IPS DF 19.7 (cell line): ENCODE measurements at regions not wholly inside any gene's neighbourhood (a gene's known extent, or its start where the extent isn't known, plus 50 kb on each side); places are given as distances from the start of the nearest gene placed in this dataset.

Experiments used
- DNase-seq: peaks from one replicate; pipeline ENCODE4 v3.0.0-alpha.2; 2013; ENCODE audit warnings: low read depth, low spot score

DNA sequence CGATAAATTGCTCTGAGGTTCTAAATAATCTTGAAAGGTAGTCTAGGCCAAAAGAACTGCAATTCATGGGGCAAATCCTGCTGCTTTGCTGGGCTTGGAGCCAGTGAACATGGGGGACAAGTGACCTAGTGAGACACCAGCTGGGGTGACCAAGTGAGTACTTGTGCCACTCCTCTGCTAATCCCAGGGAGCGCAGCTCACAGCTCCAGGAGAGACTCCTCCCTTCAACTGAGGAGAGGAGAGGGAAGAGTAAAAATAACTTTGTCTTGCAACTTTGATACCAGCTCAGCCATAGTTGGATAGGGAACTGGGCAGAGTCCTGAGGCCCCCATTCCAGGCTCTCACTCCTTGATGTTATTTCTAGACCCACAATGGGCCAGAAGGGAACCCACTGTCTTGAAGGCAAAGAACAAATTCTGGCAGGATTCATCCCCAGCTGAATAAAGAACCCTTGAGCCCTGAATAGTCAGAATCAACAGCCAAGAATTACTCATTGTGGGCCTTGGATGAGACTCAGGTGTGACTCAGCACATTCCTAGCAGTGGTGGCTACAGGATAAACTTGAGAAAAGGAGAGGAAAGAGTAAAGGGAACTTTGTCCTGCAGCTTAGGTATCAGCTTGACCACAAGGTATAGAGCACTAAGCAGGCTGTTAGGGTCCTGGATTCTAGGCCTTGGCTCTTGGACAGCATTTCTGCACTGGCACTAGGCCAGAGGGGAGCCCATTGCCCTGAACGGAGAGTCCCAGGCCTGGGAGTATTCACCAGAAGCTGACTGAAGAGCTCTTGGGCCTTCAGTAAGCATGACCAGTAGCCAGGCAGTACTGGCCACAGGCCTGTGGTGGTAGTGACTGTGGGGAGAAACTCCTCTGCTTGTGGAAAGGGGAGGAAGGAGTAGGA lies 288.3 kb upstream of the CDH18 start:
- no peak for DNase-seq

DNA sequence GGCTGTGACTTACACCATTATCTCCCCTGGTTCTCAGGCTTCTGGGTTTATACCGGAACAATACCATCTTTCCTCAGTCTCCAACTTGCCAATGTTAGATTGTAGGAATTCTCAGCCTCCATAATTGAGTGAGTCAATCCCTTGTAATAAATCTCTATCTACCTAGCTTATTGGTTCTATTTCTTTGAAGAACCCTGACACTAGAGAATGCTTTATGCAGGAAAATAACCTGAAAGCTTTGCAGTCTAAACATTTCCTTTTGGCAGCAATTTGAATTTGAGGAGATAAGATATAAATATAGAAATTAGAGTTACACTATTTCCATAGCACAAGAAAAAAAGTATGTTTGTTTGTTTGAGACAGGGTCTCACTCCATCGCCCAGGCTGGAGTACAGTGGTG lies 278.1 kb upstream of the CDH18 start:
- no peak for DNase-seq

DNA sequence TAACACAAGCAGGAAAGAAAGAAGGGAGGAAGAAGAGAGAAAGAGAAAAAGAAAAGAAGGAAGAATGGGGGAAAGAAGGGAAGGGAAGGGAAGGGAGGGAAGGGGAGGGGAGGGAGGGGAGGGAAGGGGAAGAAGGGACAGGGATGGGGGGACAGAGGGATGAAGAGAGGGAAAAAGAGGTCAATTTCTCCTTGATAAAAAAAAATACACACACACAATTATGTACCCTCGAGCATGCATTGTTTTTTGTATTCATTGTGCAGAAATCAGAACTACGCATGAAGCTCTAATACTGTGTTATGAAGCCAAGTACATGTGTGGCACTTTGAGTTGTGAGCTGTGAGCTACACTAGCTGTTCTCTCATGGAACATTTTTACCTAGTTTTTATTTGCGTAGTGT lies 274.9 kb upstream of the CDH18 start:
- DNase-seq: no peak

DNA sequence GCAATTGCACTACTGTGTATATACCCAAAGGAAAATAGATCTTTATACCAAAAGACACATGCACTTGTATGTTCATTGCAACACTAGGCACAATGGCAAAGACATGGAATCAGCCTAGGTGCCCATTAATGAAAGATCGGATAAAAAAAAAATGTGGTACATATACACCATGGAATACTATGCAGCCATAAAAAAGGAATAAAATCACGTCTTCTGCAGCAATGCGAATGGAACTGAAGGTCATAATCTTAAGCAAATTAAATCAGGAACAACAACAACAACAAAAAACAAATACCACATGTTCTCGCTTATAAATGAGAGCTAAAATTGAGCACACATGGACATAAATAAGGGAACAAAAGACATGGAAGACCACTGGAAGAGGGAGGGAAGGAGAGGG lies 266.7 kb upstream of the CDH18 start:
- DNase-seq: no peak

DNA sequence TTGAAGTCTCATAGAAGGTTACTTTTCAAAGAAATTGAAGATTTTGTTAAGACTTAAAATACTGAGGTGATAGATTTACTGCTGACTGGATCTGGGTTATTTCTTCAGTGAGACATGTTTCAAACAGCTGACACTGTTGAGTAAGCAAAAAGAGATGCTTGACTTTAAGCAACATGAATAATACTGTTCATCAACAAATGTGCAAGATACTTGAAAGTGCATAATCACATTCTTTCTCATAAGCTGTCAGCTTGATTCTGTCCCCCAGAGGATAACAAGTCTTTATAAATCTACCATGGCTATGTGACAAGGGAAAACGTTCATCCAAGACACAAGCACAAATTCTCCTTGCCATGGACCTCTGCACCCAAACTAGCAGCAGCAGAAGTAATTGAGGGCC lies 260.1 kb upstream of the CDH18 start:
- DNase-seq: no peak

DNA sequence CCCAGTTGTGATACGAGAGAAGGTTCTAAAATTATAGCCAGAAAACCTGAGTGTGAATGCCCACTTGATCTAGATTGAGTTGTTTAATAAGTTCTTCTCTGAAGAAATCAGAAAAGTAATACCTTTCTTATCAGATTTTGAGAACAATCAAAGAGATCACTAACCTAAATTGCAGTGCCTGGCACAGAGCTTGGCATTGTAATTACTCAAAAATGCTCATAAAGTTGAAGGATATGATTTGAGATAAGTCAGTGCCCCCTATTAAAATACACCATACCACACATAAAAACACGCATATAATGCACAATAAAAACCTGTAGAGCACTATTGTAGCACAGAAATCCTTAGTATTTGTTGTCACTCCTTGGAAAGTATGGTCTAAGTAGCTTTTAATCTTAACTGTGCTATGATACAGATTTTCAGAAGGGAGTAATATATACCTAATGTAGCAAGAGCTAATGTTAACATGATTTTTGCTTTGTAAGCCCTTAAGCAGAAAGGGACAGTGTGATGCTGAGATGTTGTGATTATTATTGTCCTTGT lies 257.5 kb upstream of the CDH18 start:
- DNase-seq: no peak

DNA sequence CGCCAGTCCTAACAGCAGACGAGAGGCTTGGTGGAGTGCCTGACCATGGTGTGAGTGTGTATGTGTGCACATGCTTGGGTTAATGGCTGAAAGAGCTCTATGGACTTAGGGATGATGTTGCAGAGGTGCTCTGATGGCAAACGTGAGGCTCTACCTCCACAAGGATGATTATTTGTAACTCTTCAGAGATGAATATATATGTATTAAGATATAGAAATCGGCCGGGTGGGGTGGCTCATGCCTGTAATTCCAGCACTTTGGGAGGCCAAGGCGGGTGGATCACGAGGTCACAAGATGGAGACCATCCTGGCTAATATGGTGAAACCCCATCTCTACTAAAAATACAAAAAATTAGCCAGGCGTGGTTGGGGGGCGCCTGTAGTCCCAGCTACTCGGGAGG lies 253.4 kb upstream of the CDH18 start:
- no peak for DNase-seq

DNA sequence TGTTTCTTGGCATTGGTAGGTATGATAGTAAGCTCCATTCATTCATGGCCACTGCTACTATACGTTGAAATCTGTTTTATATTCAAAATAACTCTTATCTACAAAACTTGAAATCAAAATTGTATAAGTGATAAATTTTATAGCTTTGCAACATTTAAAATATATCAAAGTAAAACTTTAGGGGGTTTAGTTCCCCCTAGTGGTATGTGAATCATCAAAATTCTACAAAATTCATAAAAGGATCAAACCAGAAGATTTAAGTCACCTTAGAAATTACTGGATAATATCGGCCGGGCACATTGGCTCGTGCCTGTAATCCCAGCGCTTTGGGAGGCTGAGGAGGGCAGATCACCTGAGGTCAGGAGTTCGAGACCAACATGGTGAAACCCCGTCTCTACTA lies 243.0 kb upstream of the CDH18 start:
- no peak for DNase-seq

DNA sequence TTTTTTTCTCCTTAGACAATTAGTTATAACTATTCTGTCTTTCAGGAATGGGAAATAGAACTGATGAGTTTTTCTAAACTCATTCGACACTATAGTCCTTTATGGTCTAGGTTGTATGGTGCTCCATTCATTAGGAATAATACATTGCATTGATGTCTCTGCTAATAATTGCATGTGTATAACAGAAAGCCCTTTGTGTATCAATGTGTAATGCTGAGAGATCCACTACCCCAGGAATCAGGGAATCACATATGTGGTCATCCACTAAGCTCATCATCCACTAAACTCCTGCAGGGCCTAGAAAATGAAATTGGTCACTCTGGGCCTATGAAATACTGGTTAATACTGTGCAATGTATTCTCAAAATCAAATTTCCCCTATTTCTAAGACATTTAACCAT lies 242.0 kb upstream of the CDH18 start:
- no peak for DNase-seq

DNA sequence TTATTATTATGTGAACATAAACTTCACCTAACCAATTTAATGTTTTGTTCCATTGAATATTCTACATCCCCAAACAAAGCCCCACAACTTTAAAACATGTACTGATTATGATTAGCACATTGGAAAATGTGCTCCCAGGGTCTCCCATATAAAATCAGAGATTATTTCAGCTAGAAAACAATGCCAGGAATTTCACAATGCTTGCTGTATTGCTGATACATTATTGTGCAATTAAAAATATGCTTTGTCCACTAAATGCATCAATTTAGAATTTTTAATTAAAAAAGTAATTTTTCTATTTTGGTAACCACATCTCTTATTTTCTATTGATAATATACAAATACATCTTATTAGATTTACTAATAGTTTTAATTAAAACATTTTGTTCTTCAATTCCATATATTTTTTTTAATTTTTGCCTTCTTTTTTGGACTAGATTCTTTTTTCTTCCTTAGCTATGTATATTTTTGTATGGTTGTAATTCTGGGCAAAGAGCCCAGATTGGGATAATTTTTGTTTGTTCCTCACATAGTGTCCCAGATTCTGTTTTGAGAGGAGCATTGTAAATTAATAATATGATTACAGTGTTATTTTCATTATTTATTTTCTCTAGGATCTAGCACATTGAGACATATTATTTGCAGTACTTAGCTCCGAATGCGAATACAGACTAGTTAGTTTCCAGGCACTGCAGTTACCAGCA lies 241.5 kb upstream of the CDH18 start:
- no peak for DNase-seq

DNA sequence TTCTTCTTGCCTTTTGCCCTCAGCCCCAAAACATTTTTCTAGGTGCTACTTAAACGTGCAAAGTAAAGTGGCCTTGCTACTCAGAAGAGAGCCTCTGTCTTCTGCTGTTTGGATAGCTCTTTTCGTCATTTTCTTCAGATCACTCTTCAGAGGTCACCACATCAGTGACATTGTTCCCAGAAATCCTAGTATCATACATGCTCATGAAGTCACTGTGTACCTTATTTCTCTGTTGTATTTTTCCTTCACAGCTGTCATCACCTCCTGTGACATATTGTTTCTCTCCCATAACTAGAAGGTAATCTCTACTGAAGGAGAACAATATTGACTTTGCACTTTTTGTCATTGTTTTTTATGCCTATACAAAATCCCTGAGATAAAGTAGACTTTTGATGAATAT lies 237.0 kb upstream of the CDH18 start:
- no peak for DNase-seq

DNA sequence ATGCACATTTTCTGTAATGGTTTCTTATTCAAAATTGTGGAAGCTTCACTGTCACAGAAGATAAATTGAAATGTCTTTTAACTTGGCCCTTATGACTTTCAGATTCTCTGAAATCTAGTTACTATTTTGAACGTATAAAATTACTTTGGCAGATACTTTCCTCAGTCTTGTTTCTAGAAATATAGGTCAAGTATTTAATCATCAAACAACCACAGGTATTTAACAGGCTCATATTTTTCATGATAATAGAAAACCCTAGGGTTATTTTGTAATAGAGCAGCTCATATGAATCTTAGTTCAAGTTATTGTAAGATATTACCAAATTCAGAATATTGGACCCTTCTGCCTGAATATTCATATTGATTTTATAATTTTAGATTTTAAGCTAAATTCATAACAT lies 236.0 kb upstream of the CDH18 start:
- no peak for DNase-seq

DNA sequence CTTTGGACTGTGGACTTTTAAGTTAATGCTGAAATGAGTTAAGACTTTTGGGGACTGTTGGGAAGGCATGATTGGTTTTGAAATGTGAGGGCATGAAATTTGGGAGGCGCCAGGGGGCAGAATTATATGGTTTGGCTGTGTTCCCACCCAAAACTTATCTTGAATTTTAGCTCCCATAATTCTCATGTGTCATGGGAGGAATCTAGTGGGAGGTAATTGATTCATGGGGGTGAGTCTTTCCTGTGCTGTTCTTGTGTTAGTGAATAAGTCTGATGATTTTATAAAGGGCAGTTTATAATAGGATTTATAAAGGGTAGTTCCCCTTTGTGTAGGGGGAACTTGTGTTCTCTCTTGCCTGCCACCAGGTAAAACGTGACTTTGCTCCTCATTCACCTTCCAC lies 235.5 kb upstream of the CDH18 start:
- no peak for DNase-seq

DNA sequence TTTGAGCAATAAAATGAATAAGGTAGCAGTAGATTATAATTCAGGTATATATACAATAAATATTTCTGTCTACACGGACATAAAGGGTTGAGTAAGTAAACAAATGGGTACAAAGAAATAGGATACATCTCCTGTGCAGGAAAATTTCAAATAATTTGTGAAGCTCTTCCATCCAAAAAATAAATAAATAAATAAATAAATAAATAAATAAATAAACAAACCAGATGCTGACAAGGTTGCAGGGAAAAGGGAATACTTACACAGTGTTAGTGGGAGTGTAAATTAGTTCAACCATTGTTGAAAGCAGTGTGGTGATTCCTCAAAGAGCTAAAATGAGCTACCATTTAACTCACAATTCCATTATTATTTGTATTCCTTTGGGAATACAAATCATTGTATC lies 227.3 kb upstream of the CDH18 start:
- DNase-seq: no peak

DNA sequence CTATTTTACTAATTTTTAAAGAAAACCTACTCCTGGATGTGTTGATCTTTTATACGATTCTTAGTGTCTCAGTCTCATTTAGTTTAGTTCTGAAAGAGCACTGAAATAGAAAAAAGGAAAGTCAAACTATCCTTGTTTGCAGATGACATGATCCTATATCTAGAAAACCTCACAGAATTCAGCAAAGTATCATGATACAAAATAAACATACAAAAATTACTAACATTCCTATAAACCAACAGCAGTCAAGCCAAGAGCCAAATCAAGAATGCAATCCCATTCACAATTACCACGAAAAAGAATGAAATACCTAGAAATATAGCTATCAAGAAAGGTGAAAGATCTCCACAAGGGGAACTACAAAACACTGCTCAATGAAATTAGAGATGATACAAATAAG lies 225.8 kb upstream of the CDH18 start:
- DNase-seq: no peak

DNA sequence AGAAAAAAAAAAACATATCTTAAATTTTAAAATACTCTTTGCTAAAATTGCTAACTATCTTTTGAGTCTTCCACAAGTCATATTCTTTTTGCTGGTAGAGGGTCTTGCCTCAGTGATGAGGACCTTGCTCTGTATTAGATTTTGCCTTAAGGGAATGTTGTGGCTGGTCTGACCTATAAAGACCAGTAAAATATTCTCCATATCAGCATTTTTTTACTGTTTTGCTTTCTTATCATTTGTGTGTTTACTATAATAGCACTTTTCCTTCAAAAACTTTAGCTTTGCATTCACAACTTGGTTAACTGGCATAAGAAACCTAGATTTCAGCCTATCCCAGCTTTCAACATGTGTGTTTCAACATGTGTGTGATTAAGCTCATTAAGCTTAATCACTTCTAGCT lies 224.7 kb upstream of the CDH18 start:
- DNase-seq: no peak

DNA sequence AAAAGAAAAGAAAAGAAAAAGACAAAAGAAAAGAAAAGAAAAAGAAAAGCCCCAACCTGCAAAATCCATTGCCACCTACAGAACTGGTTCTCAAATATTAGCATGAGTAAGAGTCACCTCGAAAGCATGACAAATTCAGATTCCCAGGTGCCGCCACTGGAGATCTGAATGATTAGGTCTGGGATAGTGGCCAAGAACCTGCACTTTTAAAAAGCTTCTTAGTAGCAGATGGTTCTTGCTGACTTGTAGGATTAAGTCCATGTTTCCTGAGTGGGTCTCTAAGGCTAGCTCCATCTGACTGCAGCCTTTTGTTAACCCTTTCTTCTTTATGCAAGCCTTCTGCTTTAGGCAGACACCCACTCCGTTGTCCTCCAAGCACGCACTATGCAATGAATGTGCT lies 178.5 kb upstream of the CDH18 start:
- DNase-seq: no peak

DNA sequence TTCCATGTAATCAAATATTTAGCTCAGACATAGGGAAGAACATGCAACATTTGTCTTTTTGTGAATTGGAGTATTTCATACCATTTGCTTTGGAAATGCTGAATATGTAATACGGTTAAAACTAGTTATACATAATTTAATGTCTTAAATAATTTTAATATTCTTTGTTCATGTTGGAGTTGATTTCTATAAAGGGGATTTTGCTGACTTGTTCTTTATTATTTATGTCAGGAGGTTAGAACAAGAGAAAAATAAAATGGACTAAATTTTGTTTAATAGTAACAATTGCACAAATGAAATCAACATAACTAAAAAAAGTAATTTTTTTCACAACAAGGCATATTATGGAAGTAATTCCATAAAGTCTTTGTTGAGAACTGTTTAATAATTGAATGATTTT lies 170.0 kb upstream of the CDH18 start:
- no peak for DNase-seq

DNA sequence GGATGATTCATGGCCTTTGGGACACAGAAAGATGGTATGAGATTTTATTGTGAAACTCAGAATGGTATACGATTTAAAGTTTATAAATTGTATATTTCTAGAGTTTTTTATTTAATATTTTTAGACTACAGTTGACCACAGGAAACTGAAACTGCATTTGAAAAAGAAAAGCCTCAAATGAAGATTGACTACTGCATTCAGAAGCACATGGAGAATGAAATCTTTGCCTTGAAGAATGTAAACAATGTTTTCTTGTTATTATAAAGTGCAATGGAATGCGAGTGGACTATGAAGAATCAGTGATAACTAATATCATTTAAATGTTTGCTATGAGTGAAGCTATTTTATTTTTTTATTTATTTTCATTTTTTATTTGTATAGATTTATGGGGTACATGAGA lies 169.1 kb upstream of the CDH18 start:
- DNase-seq: no peak

DNA sequence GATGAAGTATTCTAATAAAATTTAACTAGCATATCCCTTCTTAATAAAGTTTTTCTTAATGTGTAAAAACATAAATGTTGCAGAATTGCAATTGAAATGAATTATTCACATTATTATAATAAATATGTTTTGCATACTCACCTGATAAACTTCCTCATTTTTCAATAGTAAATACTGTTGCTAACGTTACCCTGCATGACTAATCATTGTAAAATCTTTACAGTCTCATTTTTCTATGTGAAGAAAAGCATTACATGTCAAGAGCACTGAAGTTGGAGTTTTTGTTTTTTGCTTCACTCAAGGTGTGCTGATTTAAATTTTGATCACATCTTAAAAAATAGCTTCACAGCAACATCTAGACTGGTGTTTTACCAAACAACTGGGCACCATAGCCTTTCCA lies 157.2 kb upstream of the CDH18 start:
- no peak for DNase-seq

DNA sequence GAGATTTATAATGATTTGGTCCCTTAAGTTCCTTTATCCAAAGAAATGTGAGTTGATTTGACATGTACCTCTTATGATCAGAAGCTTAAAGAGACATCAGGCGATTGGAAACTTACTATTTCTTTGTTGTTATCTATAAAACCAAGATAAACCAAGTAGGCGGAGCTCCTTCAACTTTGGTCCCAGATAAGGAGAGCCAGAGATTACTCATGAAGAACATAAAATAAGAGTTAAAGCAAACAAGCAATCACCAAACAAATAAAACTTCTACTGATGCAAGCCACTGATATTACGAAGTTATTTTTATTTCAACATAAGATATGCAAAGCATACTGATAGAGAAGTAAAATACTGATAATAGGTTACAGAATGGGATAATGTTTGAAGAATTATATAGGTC lies 141.5 kb upstream of the CDH18 start:
- no peak for DNase-seq

DNA sequence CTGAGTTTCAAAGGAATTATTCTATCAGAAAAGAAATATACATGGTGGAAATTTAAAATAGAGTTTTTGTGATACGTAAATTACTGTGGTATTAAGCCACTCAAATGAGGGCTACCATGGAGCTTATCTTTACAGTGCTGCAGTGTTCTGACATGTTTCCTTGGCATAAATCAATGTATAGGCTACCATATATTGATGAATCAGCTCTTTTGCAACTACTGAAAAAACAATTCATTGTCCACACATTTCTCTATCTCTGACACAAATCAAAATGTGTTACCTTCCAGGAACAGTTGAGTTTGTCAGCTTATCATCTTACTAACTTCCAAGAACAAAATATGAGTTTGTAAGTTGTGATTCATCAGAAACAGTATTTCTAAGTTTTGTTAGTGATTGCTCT lies 140.3 kb upstream of the CDH18 start:
- DNase-seq: no peak

DNA sequence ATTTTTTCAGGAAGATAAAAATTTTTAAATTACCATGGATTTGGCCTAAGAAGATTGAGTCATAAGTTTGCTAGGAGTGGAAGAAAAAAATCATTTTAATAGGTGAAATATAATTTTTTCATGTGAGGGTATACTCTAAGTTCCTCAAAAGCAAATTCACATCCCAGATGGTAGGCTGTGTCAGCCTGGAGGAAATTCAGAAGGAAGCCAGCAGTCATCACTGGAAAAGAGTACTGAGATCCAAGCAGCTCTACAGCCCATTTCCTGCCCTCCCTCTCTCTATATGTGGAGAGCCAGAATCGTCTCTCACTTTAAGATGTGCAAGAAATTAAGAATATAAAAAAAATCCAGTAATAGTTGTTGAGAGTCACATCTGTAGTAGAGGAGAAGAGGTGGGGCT lies 126.5 kb upstream of the CDH18 start:
- DNase-seq: no peak
